WI38 (cell line): ENCODE measurements at regions not wholly inside any gene's neighbourhood (a gene's known extent, or its start where the extent isn't known, plus 50 kb on each side); places are given as distances from the start of the nearest gene placed in this dataset.

Experiments used
- H3K4me3 ChIP-seq: 2 replicates; pipeline ENCODE4 v1.5.1; 2011; ENCODE audit warnings: low read depth, mild to moderate bottlenecking, control low read depth, low read length
- TF ChIP-seq, protein P1 (sequence below): IDR thresholded peaks from 2 replicates; pipeline ENCODE4 v1.5.1; 2012; ENCODE audit warnings: low read depth, mild to moderate bottlenecking, control low read depth, low read length

DNA sequence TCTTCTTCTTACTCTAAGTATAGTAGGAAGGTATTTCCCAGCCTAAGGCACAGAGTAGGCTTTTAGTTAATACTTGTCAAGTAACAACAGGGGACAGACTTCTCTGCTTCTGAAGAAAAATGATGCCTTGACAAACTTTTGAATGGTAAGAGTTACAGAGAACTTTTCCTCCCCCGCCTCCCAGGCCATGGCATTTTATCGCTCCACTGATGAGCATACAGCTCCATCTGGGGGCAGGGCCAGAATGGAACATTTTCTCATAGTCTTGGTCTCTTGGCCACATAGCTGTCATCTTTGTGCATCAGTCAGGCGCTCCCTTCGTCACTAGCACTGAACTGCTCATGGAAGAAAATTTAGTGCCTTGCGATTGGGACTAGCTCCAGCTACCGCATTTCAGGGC lies 1066.8 kb upstream of the CITED2 start:
- no peak overlapping the region for H3K4me3 ChIP-seq
- TF ChIP-seq, protein P1, sequence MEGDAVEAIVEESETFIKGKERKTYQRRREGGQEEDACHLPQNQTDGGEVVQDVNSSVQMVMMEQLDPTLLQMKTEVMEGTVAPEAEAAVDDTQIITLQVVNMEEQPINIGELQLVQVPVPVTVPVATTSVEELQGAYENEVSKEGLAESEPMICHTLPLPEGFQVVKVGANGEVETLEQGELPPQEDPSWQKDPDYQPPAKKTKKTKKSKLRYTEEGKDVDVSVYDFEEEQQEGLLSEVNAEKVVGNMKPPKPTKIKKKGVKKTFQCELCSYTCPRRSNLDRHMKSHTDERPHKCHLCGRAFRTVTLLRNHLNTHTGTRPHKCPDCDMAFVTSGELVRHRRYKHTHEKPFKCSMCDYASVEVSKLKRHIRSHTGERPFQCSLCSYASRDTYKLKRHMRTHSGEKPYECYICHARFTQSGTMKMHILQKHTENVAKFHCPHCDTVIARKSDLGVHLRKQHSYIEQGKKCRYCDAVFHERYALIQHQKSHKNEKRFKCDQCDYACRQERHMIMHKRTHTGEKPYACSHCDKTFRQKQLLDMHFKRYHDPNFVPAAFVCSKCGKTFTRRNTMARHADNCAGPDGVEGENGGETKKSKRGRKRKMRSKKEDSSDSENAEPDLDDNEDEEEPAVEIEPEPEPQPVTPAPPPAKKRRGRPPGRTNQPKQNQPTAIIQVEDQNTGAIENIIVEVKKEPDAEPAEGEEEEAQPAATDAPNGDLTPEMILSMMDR, result no peak

DNA sequence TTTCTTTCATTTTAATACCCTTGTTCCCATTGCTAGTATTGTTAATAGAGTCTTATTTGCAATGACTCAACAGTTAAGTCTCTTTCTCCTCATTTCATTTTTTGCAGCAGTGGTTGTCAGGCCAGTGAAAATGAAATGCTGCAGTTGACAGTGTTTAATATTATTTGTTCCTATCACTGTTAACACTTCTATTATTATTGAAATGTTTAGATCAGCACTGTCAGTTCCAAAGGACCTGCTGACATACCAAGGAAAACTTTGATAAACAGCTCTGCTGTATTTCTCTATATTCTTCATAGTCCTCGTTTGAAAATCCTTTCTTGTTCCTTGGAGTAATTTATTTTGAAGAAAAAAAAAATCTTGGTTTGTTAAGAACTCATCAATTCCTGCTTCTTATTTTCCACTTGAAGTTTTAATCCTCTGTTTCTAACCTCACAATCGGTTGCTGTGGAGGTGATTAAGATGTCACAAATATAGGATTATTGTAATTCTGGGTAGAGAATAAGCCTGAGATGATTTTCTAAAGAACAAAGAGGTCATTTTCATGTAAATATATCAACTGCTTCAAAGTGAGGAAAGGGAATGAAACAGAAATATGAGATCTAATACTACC lies 1065.9 kb upstream of the CITED2 start:
- TF ChIP-seq, protein P1, result no peak
- H3K4me3 ChIP-seq, result no peak overlapping the region

DNA sequence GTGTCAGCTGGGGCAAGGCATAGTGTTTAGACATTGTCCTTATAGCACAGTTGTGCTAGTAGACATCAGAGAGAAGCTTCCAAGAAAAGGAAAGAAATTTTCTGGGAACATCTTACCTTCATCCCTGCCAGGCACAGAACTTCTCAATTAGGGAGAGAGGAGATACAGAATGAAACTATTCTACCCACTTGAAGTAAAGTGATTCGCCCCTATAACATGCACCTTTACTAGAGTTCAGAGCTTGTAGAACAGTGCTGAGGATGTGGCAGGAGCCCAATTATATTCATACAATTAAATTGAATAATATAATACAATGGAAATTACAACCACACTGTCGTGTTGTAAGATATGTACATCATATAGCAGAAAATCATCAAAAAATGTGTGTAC lies 1063.9 kb upstream of the CITED2 start:
- TF ChIP-seq, protein P1, result no peak
- no peak overlapping the region for H3K4me3 ChIP-seq

DNA sequence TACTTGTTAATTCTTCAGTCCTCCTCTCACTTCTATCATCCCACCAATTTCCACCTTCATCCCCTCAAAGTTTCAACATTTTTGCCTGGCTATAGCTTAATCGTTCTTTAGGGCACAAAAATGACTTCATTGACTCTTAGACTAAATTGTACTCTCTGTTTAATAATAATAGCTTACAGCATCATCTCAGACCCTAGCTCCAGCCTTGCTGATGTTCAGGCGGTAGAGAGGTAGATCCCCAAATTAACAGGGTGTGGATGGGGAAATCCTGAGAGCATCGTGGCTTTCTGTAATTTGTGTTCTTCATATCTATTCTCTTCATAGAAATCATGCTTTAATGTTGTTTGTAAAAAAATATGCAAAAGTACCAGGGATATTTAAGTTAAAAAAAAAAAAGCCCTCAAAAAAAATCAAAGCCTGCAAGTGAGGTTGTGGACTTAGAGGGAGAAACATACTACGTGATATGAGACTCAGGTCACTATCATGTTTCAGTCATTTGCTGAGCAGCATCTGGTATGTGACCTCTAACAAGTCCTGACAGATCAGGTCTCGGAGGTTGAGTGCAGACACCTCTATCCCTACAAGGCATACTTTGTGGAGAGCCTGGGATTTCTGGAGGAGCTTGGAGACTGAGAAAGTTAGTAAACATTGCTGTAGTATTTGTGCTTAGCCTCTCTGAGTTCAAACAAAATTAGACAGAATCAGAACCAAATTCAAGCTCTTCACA lies 1063.3 kb upstream of the CITED2 start:
- no peak overlapping the region for H3K4me3 ChIP-seq
- TF ChIP-seq, protein P1, result no peak

DNA sequence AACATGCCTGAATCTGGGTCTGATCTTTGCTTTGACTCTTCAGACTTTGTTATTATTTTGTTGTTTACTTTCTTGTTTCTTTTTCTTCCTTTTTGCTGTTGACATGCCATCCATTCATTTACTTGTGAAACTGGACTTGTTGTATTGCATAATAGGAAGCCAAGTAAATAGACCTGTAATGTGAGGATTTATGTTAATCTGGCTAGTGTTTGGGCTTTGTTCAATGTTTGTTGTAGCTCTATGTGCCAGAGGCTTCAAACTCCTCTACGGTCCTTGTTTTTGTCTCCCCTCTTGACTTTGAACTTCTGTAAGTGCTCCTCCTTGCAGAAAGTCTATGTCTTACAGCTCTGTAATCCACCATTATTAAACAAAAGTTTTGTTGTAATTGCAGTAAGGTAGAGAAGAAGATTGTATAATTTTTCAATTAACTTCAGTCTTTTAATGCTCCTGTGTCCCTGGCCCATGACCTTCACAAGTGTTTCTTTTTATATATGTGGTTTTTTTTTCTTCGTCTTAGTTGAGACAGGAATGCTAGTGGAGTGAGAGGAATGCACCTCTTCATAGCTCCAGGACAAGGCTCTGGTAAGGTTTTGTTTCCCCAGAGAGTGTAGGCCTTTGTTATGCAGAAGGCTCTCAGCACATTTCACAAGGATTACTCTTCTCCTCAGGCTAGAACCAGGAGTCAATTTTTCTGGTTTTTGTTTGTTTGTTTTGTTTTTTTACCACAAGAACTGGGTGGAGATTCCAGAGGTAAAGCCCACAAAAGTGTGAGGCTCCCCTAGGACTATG lies 1061.8 kb upstream of the CITED2 start:
- TF ChIP-seq, protein P1, result no peak
- no peak overlapping the region for H3K4me3 ChIP-seq

DNA sequence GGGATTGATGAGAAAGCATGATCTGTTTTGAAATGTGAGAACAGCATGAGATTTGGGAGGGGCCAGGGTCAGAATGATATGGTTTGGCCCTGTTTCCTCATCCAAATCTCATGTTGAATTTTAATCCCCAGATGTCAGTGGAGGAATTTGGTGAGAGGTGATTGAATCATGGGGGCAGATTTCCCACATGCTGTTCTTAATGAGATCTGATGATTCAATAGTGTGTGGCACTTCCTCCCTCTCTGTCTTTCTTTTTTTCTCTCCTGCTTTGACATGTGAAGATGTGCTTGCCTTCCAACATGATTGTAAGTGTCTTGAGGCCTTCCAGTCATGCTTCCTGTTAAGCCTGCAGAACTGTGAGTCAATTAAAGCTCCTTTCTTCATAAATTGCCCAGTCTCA lies 1060.3 kb upstream of the CITED2 start:
- TF ChIP-seq, protein P1, result no peak
- no peak overlapping the region for H3K4me3 ChIP-seq

DNA sequence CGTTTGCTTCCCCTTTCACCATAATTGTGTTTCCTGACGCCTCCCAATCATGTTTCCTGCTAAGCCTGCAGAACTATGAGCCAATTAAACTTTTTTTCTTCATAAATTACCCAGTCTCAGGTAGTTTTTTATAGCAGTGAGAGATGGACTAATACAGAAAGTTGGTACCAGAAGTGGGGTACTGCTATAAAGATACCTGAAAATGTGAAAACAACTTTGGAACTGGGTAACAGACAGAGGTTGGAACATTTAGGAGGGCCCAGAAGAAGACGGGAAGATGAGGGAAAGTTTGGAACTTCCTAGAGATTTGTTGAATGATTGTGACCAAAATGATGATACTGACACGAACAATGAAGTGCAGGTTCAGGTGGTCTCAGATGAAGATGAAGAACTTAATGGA lies 1058.6 kb upstream of the CITED2 start:
- TF ChIP-seq, protein P1, result no peak
- no peak overlapping the region for H3K4me3 ChIP-seq
